ENCODE measurements at regions not wholly inside any gene's neighbourhood (a gene's known extent, or its start where the extent isn't known, plus 50 kb on each side); places are given as distances from the start of the nearest gene placed in this dataset.

DNA sequence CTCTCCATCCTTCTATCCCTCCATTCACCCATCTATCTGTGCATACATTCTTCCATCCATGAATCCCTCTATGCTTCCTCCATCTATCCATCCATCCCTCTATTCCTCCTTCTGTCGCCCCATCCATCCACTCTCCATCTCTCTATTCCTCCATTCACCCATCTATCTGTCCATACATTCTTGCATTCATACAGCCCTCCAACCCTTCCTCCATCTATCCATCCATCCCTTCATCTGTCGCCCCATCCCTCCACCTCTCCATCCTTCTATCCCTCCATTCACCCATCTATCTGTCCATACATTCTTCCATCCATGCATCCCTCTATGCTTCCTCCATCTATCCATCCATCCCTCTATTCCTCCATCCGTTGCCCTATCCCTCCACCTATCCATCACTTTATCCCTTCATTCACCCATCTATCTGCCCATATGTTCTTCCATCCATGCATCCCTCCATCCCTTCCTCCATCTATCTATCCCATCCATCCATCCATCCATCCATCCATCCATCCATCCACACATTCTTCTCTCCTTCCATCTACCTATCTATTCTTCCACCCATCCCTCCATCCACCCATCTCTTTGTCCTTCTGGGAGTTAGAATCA lies 272.5 kb upstream of the TNRC6C start:
- H3K27ac Mint-ChIP-seq, result no peak overlapping the region
- no peaks in the 10 kb centered on the region for H3K9me3 Mint-ChIP-seq
- peaks cover 4% of the 10 kb centered on the region for H3K4me1 Mint-ChIP-seq
- H3K36me3 Mint-ChIP-seq, result no peaks in the 10 kb centered on the region
- H3K4me3 Mint-ChIP-seq, result no peak overlapping the region
- no peak for DNase-seq (ENCODE audit: low spot score in 2 of 2)
- no peak for ATAC-seq

- Mint-ChIP-seq H3K36me3 (no peaks in the 10 kb centered on the region), H3K9me3 (no peaks in the 10 kb centered on the region), H3K27ac (no peak overlapping the region), H3K4me3 (no peak overlapping the region), H3K4me1 (peaks cover 13% of the 10 kb centered on the region)
- no peak for ATAC-seq
- no peak for DNase-seq (ENCODE audit: low spot score in 2 of 2)
Observed at GRCh38 chr17:77686903-77687302, 271.6 kb upstream of the TNRC6C start.

- Mint-ChIP-seq H3K27ac (no peak overlapping the region), H3K4me3 (no peak overlapping the region), H3K36me3 (peaks cover 4% of the 10 kb centered on the region), H3K9me3 (no peaks in the 10 kb centered on the region), H3K4me1 (peaks cover 18% of the 10 kb centered on the region)
- ATAC-seq (no peak), DNase-seq (ENCODE audit: low spot score in 2 of 2) (no peak)
Observed at GRCh38 chr17:77687417-77687816, 271.1 kb upstream of the TNRC6C start.

DNA sequence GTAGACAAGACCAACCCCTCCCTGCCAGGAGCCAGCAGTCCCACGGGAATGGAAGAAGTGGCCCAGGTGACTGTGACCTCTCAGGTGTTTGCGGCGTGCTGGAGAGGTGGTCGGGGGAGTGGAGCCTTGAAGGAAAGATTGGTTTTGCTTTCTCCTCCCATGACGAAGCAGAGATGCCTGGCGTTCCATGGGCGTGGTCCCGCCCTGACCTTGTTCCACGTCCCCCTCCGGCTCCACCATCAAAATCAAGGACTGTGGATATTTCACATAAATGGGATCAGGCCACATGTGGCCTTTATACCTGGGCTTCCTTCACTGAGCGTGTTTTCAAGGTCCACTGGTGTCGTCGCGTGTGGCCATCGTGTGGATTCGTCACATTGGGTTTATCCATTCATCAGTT lies 270.6 kb upstream of the TNRC6C start:
- peaks cover 4% of the 10 kb centered on the region for H3K36me3 Mint-ChIP-seq
- no peak overlapping the region for H3K4me3 Mint-ChIP-seq
- no peak for DNase-seq (ENCODE audit: low spot score in 2 of 2)
- ATAC-seq, result no peak
- H3K9me3 Mint-ChIP-seq, result no peaks in the 10 kb centered on the region
- no peak overlapping the region for H3K27ac Mint-ChIP-seq
- peaks cover 23% of the 10 kb centered on the region for H3K4me1 Mint-ChIP-seq

- ATAC-seq, result no peak
Observed at GRCh38 chr17:77688369-77688768, 270.1 kb upstream of the TNRC6C start.

DNA sequence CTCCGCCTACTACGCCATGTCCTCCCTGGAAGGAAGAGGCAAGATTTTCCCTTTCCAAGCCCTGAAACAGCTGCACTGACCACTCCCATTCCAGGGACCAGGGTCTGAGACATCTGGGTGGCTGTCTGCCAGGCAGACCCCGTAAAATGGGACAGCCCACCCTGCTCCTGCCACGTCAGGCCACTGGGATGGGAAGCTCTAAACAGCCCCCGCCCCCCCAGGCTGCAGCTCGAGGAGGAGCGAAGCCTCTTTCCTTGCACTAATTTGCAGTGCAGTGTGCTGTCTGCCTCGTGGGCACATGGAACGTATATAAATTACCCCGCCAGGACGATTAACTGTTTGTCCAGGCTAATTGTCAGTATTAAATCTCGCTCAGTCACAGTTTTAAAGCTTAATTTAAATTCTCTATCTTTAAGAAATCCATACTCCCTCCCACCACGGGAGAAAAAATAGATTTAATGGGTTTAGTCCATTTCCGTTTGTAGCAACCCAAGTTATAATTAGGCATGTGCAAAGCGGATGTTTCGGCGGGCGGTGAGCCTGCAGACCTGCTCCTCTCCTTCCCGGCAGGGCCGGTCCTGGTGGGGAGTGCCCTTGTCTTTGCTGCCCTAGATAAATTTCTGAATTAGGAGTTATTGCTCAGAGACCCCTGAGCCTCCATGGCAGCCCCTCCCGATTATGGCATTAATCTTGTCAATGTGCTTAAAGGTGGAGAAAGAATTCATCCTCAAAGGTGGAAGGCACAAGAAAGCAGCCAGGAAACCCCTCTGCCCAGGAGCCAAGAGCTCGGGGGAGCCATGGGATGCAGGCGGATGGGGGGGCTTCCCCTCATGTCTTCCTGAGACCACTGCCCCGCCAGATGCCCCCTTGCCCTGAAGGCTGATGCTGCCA lies 268.0 kb upstream of the TNRC6C start:
- peaks cover 4% of the 10 kb centered on the region for H3K36me3 Mint-ChIP-seq
- ATAC-seq (no peak), DNase-seq (ENCODE audit: low spot score in 2 of 2) (no peak)
- no peak overlapping the region for H3K27ac Mint-ChIP-seq
- peaks cover 33% of the 10 kb centered on the region for H3K4me1 Mint-ChIP-seq
- H3K9me3 Mint-ChIP-seq, result no peaks in the 10 kb centered on the region
- peak overlapping the region; percentile 37 for H3K4me3 Mint-ChIP-seq

More at GRCh38 chr17:77688369-77688768, 270.1 kb upstream of the TNRC6C start:
- H3K4me3 Mint-ChIP-seq, result no peak overlapping the region
- H3K27ac Mint-ChIP-seq, result no peak overlapping the region
- H3K9me3 Mint-ChIP-seq, result no peaks in the 10 kb centered on the region
- DNase-seq (ENCODE audit: low spot score in 2 of 2), result no peak
- H3K4me1 Mint-ChIP-seq, result peaks cover 28% of the 10 kb centered on the region
- H3K36me3 Mint-ChIP-seq, result peaks cover 4% of the 10 kb centered on the region

GRCh38 chr17:77691216-77692085 lies 267.1 kb upstream of the TNRC6C start:
- ATAC-seq (no peak), DNase-seq (ENCODE audit: low spot score in 2 of 2) (no peak)
- Mint-ChIP-seq H3K27ac (peak overlapping the region; percentile 6), H3K4me3 (peak overlapping the region; percentile 37), H3K4me1 (peaks cover 33% of the 10 kb centered on the region), H3K36me3 (peaks cover 4% of the 10 kb centered on the region), H3K9me3 (no peaks in the 10 kb centered on the region)

DNA sequence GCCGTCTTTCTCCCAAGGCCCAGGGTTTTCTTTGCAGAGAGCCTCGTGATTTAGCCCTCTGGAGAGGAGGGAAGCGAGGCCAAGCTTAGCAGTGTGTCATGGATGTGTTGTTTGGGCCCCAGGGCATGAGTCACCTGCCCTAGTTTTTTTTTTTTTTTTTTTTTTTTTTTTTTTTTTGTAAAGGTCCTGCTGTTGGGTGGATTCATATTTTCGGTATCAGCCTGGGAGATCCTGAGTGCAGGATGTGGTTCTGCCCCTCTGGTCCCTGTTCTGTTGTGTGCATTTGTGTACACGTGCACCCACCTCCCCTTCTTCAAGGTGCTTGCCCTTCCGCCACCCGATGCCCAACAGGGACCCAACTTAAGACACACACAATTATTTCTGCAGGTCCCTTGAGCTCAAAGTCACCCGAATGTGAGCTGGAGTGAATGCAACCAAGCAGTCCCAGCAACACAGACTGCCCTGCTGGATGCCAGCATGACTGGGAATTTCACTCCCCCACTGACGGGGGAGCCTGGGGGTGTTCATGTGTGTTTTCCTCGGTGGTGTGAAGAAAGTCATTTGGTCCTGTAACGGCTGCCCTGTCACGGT lies 265.8 kb upstream of the TNRC6C start:
- H3K36me3 Mint-ChIP-seq, result peaks cover 4% of the 10 kb centered on the region
- ATAC-seq (peak; percentile 90), DNase-seq (ENCODE audit: low spot score in 2 of 2) (no peak)
- H3K4me1 Mint-ChIP-seq, result peaks cover 33% of the 10 kb centered on the region
- peak overlapping the region; percentile 39 for H3K27ac Mint-ChIP-seq
- H3K9me3 Mint-ChIP-seq, result no peaks in the 10 kb centered on the region
- peak overlapping the region; percentile 37 for H3K4me3 Mint-ChIP-seq

DNA sequence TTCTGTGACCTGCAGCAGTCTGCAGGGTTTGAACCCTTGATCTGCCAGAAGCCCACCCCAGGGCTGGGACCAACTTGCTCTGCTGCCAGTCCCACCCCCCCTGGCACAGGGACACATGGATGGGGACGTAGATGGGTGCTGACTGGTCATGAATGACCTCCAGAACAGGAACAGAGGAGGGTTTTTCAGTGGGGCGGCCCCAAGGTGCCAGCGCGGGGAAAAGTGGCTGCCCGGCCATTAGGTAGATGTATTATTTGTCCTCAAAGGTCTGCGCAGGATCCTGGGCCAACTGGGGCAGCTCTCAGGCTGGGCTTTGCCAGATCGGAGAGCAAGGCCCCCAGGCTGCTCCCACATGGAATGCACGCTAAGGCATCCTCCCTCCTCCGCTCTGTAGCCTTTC lies 265.2 kb upstream of the TNRC6C start:
- H3K9me3 Mint-ChIP-seq, result no peaks in the 10 kb centered on the region
- no peak for ATAC-seq
- H3K27ac Mint-ChIP-seq, result no peak overlapping the region
- peaks cover 33% of the 10 kb centered on the region for H3K4me1 Mint-ChIP-seq
- H3K4me3 Mint-ChIP-seq, result no peak overlapping the region
- no peak for DNase-seq (ENCODE audit: low spot score in 2 of 2)
- peaks cover 4% of the 10 kb centered on the region for H3K36me3 Mint-ChIP-seq

- ATAC-seq (no peak), DNase-seq (ENCODE audit: low spot score in 2 of 2) (no peak)
- peaks cover 33% of the 10 kb centered on the region for H3K4me1 Mint-ChIP-seq
- H3K4me3 Mint-ChIP-seq, result no peak overlapping the region
- no peaks in the 10 kb centered on the region for H3K9me3 Mint-ChIP-seq
- H3K36me3 Mint-ChIP-seq, result peaks cover 4% of the 10 kb centered on the region
- no peak overlapping the region for H3K27ac Mint-ChIP-seq
Observed at GRCh38 chr17:77693776-77694175, 264.7 kb upstream of the TNRC6C start.

DNA sequence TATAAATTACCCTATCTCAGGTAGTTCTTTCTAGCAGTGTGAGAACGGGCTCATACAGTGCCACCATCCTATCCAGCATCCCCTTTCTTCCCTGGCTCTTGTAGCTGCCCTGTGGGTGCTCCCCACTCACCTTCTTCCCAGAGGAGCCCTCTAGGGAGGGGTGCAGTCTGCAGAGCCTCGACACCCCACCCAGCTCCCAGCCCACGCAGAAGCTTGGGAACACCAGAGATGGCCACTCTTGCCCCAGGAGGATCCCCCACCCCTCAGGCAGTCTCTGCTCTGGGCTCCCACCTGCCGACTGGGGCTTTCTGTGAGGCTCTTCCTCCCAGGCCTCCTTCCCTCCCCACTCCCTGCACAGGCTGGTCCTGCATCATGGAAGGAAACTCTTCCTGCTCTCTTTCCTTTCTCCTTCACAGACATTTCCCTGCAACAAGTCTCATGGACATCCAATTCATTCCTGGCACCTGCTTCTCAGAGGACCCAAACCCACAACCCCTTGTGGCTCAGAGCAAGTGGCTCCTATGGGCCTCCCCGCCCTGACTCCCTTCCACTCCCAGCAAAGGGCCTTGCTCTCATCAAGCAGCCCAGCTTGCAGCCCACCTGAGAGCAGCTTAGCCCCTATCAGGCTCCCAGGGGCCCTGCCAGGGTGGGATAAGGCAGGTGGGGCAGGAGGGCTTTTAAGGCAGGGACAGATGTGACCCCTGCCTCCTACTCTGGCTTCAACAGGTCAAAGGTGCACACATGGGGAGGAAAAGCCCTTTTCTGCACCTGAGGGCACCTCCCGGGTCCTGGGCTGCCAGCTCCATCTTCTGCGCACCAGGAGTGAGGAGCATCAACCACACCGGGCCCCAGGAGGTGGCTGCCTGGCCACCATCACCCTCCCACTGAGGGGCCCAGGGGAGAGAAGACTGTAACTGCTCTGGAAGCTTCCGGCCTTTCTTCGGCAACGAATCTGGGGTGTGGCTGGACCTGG lies 263.8 kb upstream of the TNRC6C start:
- H3K4me1 Mint-ChIP-seq, result peaks cover 33% of the 10 kb centered on the region
- H3K27ac Mint-ChIP-seq, result peak overlapping the region; percentile 70
- peaks cover 4% of the 10 kb centered on the region for H3K36me3 Mint-ChIP-seq
- DNase-seq (ENCODE audit: low spot score in 2 of 2), result no peak
- no peaks in the 10 kb centered on the region for H3K9me3 Mint-ChIP-seq
- H3K4me3 Mint-ChIP-seq, result no peak overlapping the region
- ATAC-seq, result no peak

- Mint-ChIP-seq H3K4me1 (peaks cover 33% of the 10 kb centered on the region), H3K36me3 (peaks cover 4% of the 10 kb centered on the region), H3K4me3 (no peak overlapping the region), H3K9me3 (no peaks in the 10 kb centered on the region), H3K27ac (peak overlapping the region; percentile 12)
- no peak for ATAC-seq
- no peak for DNase-seq (ENCODE audit: low spot score in 2 of 2)
Observed at GRCh38 chr17:77695386-77695785, 263.1 kb upstream of the TNRC6C start.

DNA sequence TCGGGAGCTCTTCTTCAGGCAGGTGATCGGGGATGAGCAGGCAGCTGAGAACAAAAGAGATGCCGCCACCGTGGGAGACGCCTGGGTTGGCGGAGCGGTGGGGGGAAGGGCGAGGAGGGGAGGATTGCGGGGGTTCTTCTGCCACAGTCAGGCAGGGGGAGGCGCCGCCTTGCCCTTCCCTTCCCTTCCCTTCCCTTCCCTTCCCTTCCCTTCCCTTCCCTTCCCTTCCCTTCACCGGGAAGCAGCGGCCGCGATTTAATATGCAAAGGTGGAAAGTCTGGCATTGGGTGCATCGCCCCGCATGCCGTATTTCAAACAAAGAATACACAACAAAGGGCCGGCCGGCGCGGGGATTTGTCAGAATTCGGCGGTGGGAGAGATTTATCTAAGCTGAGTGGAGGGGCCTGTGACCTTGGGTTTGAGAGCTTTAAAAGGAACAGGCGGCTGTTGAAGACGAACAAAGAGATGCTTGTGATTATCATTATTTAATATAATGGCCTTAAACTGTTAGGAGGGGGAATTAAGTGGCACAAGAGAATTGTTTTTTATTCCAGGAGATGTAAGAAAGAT lies 262.3 kb upstream of the TNRC6C start:
- ATAC-seq, result no peak
- peaks cover 27% of the 10 kb centered on the region for H3K4me1 Mint-ChIP-seq
- DNase-seq (ENCODE audit: low spot score in 2 of 2), result no peak
- no peak overlapping the region for H3K4me3 Mint-ChIP-seq
- H3K27ac Mint-ChIP-seq, result peak overlapping the region; percentile 12
- no peaks in the 10 kb centered on the region for H3K9me3 Mint-ChIP-seq
- peaks cover 4% of the 10 kb centered on the region for H3K36me3 Mint-ChIP-seq

All from stimulated activated effector memory CD8-positive, alpha-beta T cell treated with anti-CD3 and anti-CD28 coated beads, Interleukin-12 subunit alpha, Interleukin-12 subunit beta, amount 100 ng/mL, for 72 hours (primary cell).